ENCODE measurements at regions not wholly inside any gene's neighbourhood (a gene's known extent, or its start where the extent isn't known, plus 50 kb on each side); places are given as distances from the start of the nearest gene placed in this dataset.

DNA sequence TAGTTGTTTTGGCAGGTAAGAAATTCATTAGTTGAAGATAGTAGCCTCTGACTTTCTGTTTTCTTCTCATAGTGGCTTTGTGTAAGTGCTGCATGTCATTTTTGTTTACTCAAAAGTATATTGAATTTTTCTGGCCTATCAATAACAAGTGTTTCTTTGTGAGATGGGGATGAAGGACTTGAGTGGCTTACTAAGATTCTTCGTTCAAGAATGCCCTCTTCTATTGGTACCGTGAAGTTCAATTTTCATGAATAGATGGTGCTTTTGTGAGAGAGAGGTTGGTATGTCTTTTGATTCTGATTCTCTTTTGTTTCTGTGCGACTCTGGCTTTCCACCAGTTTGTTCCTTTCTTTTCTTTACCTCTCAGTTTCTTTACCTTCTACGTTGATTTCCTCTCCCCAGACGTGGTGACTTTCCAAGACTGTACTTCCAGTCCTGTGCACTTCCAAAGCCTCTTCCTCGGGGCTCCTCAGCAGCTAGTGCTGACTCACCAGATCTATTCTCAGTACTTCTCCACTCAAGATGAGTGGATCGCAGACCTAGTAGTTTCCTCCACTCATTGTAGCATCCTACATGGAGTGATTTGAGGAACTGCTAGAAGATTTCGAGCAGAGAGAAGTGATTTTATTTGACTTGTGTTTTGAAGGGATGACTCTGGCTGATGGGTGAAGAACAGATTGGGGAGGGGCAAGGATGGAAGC, 82.0 kb upstream of the EPHB3 start:
- ATAC-seq: no peak
- H3K27ac ChIP-seq: no peak overlapping the region
- DNase-seq: no peak
- H3K4me3 ChIP-seq: no peak overlapping the region
- TF ChIP-seq, protein P1, sequence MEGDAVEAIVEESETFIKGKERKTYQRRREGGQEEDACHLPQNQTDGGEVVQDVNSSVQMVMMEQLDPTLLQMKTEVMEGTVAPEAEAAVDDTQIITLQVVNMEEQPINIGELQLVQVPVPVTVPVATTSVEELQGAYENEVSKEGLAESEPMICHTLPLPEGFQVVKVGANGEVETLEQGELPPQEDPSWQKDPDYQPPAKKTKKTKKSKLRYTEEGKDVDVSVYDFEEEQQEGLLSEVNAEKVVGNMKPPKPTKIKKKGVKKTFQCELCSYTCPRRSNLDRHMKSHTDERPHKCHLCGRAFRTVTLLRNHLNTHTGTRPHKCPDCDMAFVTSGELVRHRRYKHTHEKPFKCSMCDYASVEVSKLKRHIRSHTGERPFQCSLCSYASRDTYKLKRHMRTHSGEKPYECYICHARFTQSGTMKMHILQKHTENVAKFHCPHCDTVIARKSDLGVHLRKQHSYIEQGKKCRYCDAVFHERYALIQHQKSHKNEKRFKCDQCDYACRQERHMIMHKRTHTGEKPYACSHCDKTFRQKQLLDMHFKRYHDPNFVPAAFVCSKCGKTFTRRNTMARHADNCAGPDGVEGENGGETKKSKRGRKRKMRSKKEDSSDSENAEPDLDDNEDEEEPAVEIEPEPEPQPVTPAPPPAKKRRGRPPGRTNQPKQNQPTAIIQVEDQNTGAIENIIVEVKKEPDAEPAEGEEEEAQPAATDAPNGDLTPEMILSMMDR (IDR thresholded peaks at IDR 0.05): no peak
- H3K4me1 ChIP-seq: no peaks in the 10 kb centered on the region
- H3K36me3 ChIP-seq: no peaks in the 10 kb centered on the region
- peaks cover 16% of the 10 kb centered on the region for H3K27me3 ChIP-seq
- H3K9me3 ChIP-seq: no peaks in the 10 kb centered on the region
- intact Hi-C loops (cut with DNase I): no loop called here

DNA sequence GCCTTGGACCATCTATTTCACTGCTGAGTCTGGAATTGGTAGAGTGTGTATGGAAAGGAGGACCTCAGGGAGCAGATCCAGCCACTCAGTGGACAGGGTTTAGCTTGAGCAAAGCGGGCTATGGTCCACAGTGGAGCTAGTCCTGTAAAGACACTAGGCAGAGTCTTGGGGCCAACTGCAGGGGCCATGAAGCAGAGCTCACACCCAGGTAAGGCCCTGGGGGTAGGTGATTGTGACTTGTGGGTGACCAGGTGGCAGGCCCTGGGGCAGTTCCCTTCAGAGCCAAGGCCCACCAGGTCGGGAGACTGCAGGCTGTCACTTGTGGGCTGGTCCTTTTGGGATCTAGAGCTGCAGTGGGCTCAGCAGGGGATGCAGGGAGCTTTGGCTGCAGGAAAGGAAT, 80.8 kb upstream of the EPHB3 start:
- TF ChIP-seq, protein P1 (IDR thresholded peaks at IDR 0.05): no peak
- Histone ChIP-seq H3K4me3 (no peak overlapping the region), H3K27ac (no peak overlapping the region), H3K9me3 (no peaks in the 10 kb centered on the region), H3K4me1 (no peaks in the 10 kb centered on the region), H3K36me3 (no peaks in the 10 kb centered on the region), H3K27me3 (peaks cover 16% of the 10 kb centered on the region)
- DNase-seq (no peak), ATAC-seq (no peak)
- intact Hi-C loops (cut with DNase I): no loop called here

DNA sequence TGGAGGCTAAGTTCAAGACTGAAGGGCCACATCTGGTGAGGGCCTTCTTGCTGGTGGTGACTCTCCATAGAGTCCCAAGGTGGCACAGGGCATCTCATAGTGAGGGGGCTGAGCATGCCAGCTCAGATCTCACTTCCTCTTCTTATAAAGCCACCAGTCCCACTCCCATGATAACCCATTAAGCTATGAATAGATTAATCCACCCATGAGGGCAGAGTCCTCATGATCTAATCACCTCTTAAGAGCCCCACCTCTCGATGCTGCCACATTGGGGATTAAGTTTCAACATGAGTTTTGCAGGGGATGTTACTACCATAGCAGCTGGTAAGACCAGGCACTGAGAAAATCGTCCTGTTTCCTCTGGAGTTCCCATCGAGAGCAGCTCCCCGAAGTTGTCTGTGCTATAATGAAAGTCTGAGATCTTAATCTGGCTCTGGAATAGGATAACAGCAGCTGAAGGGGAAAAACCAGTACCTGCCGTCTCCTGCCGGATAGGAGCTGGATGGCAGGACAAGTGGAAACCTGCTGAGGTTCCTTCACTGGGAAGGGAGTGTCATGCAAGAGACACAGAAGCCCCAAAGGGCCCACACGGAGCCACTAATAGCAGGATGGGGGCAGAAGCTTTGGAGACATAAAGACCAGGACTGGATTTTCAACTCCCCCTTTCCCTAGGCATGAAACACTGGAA, 79.5 kb upstream of the EPHB3 start:
- intact Hi-C loops (cut with DNase I): no loop called here
- H3K4me1 ChIP-seq: no peaks in the 10 kb centered on the region
- H3K27me3 ChIP-seq: peaks cover 16% of the 10 kb centered on the region
- DNase-seq (no peak), ATAC-seq (no peak)
- no peaks in the 10 kb centered on the region for H3K36me3 ChIP-seq
- no peak overlapping the region for H3K4me3 ChIP-seq
- H3K9me3 ChIP-seq: no peaks in the 10 kb centered on the region
- TF ChIP-seq, protein P1 (IDR thresholded peaks at IDR 0.05): no peak
- no peak overlapping the region for H3K27ac ChIP-seq

DNA sequence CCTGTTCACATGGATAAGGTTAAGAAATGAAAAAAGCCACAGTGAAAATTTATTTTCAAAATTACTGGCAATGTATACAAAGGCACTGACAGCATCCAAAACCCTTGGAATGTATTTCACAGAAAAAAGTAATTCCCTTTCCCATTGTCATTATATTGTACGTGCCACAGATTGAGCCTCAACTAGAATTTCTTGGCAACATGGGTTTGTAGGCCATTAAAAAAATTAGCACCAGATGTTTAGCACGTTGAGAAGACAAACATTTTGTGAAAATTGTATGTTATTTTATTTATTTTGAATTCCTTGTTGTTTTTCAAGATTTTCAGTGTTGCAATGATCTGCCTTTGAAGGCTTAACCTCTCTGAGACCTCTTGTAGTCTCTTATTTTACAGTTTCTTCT, 76.3 kb upstream of the EPHB3 start:
- H3K27me3 ChIP-seq: peaks cover 16% of the 10 kb centered on the region
- ATAC-seq (no peak), DNase-seq (no peak)
- H3K9me3 ChIP-seq: no peaks in the 10 kb centered on the region
- no peaks in the 10 kb centered on the region for H3K4me1 ChIP-seq
- H3K36me3 ChIP-seq: no peaks in the 10 kb centered on the region
- no peak overlapping the region for H3K4me3 ChIP-seq
- TF ChIP-seq, protein P1 (IDR thresholded peaks at IDR 0.05): no peak
- H3K27ac ChIP-seq: no peak overlapping the region
- intact Hi-C loops (cut with DNase I): no loop called here

DNA sequence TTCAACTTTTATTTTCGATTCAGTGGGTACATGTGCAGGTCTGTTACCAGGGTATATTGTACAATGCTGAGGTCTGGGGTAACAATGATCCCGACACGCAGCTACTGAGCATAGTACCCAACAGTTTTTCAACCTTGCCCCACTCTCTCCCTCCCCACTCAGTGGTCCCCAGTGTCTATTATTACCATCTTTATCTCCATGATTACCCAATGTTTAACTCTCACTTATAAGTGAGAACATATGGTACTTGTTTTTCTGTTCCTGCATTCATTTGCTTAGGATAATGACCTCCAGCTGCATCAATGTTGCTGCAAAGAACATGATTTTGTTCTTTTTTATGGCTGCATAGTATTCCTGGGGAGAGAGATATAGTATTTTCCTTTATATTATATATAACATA, 75.7 kb upstream of the EPHB3 start:
- TF ChIP-seq, protein P1 (IDR thresholded peaks at IDR 0.05): no peak
- no peak for DNase-seq
- Histone ChIP-seq H3K27me3 (peaks cover 16% of the 10 kb centered on the region), H3K27ac (no peak overlapping the region), H3K9me3 (no peaks in the 10 kb centered on the region), H3K4me1 (no peaks in the 10 kb centered on the region), H3K4me3 (no peak overlapping the region), H3K36me3 (no peaks in the 10 kb centered on the region)
- ATAC-seq: no peak
- intact Hi-C loops (cut with DNase I): no loop called here
